ENCODE measurements at regions not wholly inside any gene's neighbourhood (a gene's known extent, or its start where the extent isn't known, plus 50 kb on each side); places are given as distances from the start of the nearest gene placed in this dataset.

DNA sequence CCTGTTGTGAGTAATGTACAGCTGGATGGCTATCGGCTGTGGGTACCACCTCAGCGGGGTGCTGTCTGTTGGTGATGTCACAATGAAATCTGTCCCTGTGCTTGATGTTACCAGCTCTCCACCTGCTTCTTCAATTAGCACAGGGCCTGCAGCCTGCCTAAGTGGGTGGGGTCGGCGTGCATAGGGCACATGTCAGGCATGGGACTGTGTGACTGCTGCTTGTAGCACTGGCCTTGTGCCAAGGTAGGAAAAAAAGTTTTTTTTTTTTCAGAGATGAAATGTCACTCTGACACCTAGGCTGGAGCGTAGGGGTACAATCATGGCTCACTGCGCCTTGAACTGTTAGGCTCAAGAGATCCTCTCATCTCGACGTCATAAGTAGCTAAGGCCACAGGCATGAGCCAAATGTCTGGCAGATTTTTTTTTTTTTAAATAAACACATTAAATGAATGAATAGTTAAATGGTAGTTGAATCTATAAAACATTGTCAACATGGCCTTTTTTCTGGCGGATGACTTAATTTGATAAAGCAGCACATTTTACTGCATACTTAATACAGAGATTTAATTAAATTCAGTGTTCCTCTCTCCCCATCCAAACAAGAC lies 222.5 kb downstream of the NXNL2 start:
- TF ChIP-seq, protein P1, sequence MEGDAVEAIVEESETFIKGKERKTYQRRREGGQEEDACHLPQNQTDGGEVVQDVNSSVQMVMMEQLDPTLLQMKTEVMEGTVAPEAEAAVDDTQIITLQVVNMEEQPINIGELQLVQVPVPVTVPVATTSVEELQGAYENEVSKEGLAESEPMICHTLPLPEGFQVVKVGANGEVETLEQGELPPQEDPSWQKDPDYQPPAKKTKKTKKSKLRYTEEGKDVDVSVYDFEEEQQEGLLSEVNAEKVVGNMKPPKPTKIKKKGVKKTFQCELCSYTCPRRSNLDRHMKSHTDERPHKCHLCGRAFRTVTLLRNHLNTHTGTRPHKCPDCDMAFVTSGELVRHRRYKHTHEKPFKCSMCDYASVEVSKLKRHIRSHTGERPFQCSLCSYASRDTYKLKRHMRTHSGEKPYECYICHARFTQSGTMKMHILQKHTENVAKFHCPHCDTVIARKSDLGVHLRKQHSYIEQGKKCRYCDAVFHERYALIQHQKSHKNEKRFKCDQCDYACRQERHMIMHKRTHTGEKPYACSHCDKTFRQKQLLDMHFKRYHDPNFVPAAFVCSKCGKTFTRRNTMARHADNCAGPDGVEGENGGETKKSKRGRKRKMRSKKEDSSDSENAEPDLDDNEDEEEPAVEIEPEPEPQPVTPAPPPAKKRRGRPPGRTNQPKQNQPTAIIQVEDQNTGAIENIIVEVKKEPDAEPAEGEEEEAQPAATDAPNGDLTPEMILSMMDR (conservative IDR thresholded peaks at IDR 0.05; ENCODE audit: low read depth, low read length), result no peak
- no peak for TF ChIP-seq BHLHE40 (IDR thresholded peaks at IDR 0.05; ENCODE audit: low read depth, low read length)
- no peak for TF ChIP-seq POLR2A (IDR thresholded peaks at IDR 0.05; ENCODE audit: low read depth, low read length)
- TF ChIP-seq MAFK (IDR thresholded peaks at IDR 0.05; ENCODE audit: low read depth, low read length), result no peak
- TF ChIP-seq MAZ (IDR thresholded peaks at IDR 0.05; ENCODE audit: borderline replicate concordance, low read depth, low read length), result no peak
- no peak for TF ChIP-seq RFX5 (IDR thresholded peaks at IDR 0.05; ENCODE audit: low read depth, low read length)
- TF ChIP-seq RAD21 (IDR thresholded peaks at IDR 0.05; ENCODE audit: low read length), result no peak
- TF ChIP-seq RCOR1 (IDR thresholded peaks at IDR 0.05; ENCODE audit: insufficient replicate concordance, low read length), result no peak
- TF ChIP-seq, protein P2, sequence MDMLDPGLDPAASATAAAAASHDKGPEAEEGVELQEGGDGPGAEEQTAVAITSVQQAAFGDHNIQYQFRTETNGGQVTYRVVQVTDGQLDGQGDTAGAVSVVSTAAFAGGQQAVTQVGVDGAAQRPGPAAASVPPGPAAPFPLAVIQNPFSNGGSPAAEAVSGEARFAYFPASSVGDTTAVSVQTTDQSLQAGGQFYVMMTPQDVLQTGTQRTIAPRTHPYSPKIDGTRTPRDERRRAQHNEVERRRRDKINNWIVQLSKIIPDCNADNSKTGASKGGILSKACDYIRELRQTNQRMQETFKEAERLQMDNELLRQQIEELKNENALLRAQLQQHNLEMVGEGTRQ (IDR thresholded peaks at IDR 0.05; ENCODE audit: low read depth, low read length), result no peak
- no peak for TF ChIP-seq MXI1 (IDR thresholded peaks at IDR 0.05; ENCODE audit: borderline replicate concordance, low read depth, low read length)
- no peak for TF ChIP-seq SMC3 (IDR thresholded peaks at IDR 0.05; ENCODE audit: low read depth, low read length)
- no peak for TF ChIP-seq CHD1 (IDR thresholded peaks at IDR 0.05; ENCODE audit: low read depth, low read length)

All from IMR-90 (cell line).